ENCODE measurements at regions not wholly inside any gene's neighbourhood (a gene's known extent, or its start where the extent isn't known, plus 50 kb on each side); places are given as distances from the start of the nearest gene placed in this dataset.
"Not testable (repeated sequence)": the region's sequence is repeated elsewhere in the genome, so short reads cannot be mapped to it uniquely, and the experiment has no call there.

GRCh38 chr3:106116733-106117489 lies 248.1 kb upstream of the CBLB start:
- DNase-seq (ENCODE audit: low read depth in 2 of 3, low spot score in 2 of 3) = no peak

- DNase-seq (ENCODE audit: low read depth in 2 of 3, low spot score in 2 of 3) = no peak
Measured at GRCh38 chr3:106117490-106117858, 248.7 kb upstream of the CBLB start.

- no peak for DNase-seq (ENCODE audit: low read depth in 2 of 3, low spot score in 2 of 3)
Measured at GRCh38 chr3:106119614-106120082, 250.8 kb upstream of the CBLB start.

- no peak for DNase-seq (ENCODE audit: low read depth in 2 of 3, low spot score in 2 of 3)
Measured at GRCh38 chr3:106120356-106120755, 251.5 kb upstream of the CBLB start.

- DNase-seq (ENCODE audit: low read depth in 2 of 3, low spot score in 2 of 3) = no peak
Measured at GRCh38 chr3:106121491-106122289, 252.9 kb upstream of the CBLB start.

- DNase-seq (ENCODE audit: low read depth in 2 of 3, low spot score in 2 of 3) = no peak
Measured at GRCh38 chr3:106124818-106125217, 256.0 kb upstream of the CBLB start.

GRCh38 chr3:106125321-106125720 lies 256.5 kb upstream of the CBLB start:
- DNase-seq (ENCODE audit: low read depth in 2 of 3, low spot score in 2 of 3) = no peak

- DNase-seq (ENCODE audit: low read depth in 2 of 3, low spot score in 2 of 3) = no peak
Measured at GRCh38 chr3:106126067-106126845, 257.4 kb upstream of the CBLB start.

- no peak for DNase-seq (ENCODE audit: low read depth in 2 of 3, low spot score in 2 of 3)
Measured at GRCh38 chr3:106126846-106127235, 258.0 kb upstream of the CBLB start.

GRCh38 chr3:106129939-106130338 lies 261.1 kb upstream of the CBLB start:
- no peak for DNase-seq (ENCODE audit: low read depth in 2 of 3, low spot score in 2 of 3)

- no peak for DNase-seq (ENCODE audit: low read depth in 2 of 3, low spot score in 2 of 3)
Measured at GRCh38 chr3:106130384-106131198, 261.8 kb upstream of the CBLB start.

GRCh38 chr3:106135451-106136160 lies 266.8 kb upstream of the CBLB start:
- no peak for DNase-seq (ENCODE audit: low read depth in 2 of 3, low spot score in 2 of 3)

GRCh38 chr3:106139826-106140225 lies 271.0 kb upstream of the CBLB start:
- DNase-seq (ENCODE audit: low read depth in 2 of 3, low spot score in 2 of 3) = no peak

- DNase-seq (ENCODE audit: low read depth in 2 of 3, low spot score in 2 of 3) = no peak
Measured at GRCh38 chr3:106140431-106140830, 271.6 kb upstream of the CBLB start.

- DNase-seq (ENCODE audit: low read depth in 2 of 3, low spot score in 2 of 3) = no peak
Measured at GRCh38 chr3:106144030-106144429, 275.2 kb upstream of the CBLB start.

GRCh38 chr3:106148440-106149082 lies 279.7 kb upstream of the CBLB start:
- not testable (repeated sequence) for DNase-seq (ENCODE audit: low read depth in 2 of 3, low spot score in 2 of 3)

- DNase-seq (ENCODE audit: low read depth in 2 of 3, low spot score in 2 of 3) = no peak
Measured at GRCh38 chr3:106157411-106157810, 288.6 kb upstream of the CBLB start.

GRCh38 chr3:106160396-106160795 lies 291.6 kb upstream of the CBLB start:
- DNase-seq (ENCODE audit: low read depth in 2 of 3, low spot score in 2 of 3) = no peak

- DNase-seq (ENCODE audit: low read depth in 2 of 3, low spot score in 2 of 3) = no peak
Measured at GRCh38 chr3:106161246-106161645, 292.4 kb upstream of the CBLB start.

GRCh38 chr3:106167728-106168127 lies 298.9 kb upstream of the CBLB start:
- no peak for DNase-seq (ENCODE audit: low read depth in 2 of 3, low spot score in 2 of 3)
